ENCODE measurements at regions not wholly inside any gene's neighbourhood (a gene's known extent, or its start where the extent isn't known, plus 50 kb on each side); places are given as distances from the start of the nearest gene placed in this dataset.

- TF ChIP-seq CTCF (tag by site-specific recombination; IDR thresholded peaks at IDR 0.05) (no peak), ZBTB11 (tag by site-specific recombination; conservative IDR thresholded peaks at IDR 0.05; ENCODE audit: low read depth) (no peak), REST (tag by site-specific recombination; IDR thresholded peaks at IDR 0.05) (no peak), ZNF266 (tag by site-specific recombination; IDR thresholded peaks at IDR 0.05; ENCODE audit: low read depth) (no peak), TCF7L2 (IDR thresholded peaks at IDR 0.05; ENCODE audit: borderline replicate concordance, low read depth, low read length) (no peak), ZBTB21 (tag by site-specific recombination; IDR thresholded peaks at IDR 0.05) (no peak), ZNF398 (tag by site-specific recombination; IDR thresholded peaks at IDR 0.05) (no peak), ZNF426 (tag by site-specific recombination; IDR thresholded peaks at IDR 0.05) (no peak), ZNF24 (tag by site-specific recombination; IDR thresholded peaks at IDR 0.05) (no peak)
Measured at GRCh38 chr13:22009937-22010336, 339.1 kb downstream of the FGF9 start.
